Left ventricle myocardium inferior (tissue), 1 donor: ENCODE measurements at regions not wholly inside any gene's neighbourhood (a gene's known extent, or its start where the extent isn't known, plus 50 kb on each side); places are given as distances from the start of the nearest gene placed in this dataset.

ENCODE experiments used
- DNase-seq: peaks from one replicate; pipeline ENCODE4 v3.0.0-alpha.2; 2020
- H3K27ac ChIP-seq: fragments of 200-600 bp; replicated peaks from 2 replicates; pipeline ENCODE4 v1.8.0; 2021
- H3K27me3 ChIP-seq: fragments of 200-600 bp; 2 replicates; pipeline ENCODE4 v1.8.0; 2021; ENCODE audit warnings: low read depth
- H3K36me3 ChIP-seq: fragments of 200-600 bp; 2 replicates; pipeline ENCODE4 v1.8.0; 2021
- H3K4me1 ChIP-seq: fragments of 200-600 bp; 2 replicates; pipeline ENCODE4 v1.8.0; 2021
- H3K4me3 ChIP-seq: fragments of 200-600 bp; 2 replicates; pipeline ENCODE4 v1.8.0; 2021; ENCODE audit warnings: mild to moderate bottlenecking, moderate library complexity
- H3K9me3 ChIP-seq: fragments of 200-600 bp; replicated peaks from 2 replicates; pipeline ENCODE4 v1.8.0; 2021
- intact Hi-C: fragments of 100-400 bp; cut with micrococcal nuclease; formaldehyde crosslinking; loops from one replicate; pipeline ENCODE4 v1.11.0; 2022
- TF ChIP-seq, protein P1 (sequence below): fragments of 200-600 bp; IDR thresholded peaks from 2 replicates; pipeline ENCODE4 v1.8.0; 2021; ENCODE audit warnings: antibody characterized with exemption, mild to moderate bottlenecking, borderline replicate concordance
- donor health status: DM: no; HTN: yes; CAD: no; lungs with severe emphysema.

DNA sequence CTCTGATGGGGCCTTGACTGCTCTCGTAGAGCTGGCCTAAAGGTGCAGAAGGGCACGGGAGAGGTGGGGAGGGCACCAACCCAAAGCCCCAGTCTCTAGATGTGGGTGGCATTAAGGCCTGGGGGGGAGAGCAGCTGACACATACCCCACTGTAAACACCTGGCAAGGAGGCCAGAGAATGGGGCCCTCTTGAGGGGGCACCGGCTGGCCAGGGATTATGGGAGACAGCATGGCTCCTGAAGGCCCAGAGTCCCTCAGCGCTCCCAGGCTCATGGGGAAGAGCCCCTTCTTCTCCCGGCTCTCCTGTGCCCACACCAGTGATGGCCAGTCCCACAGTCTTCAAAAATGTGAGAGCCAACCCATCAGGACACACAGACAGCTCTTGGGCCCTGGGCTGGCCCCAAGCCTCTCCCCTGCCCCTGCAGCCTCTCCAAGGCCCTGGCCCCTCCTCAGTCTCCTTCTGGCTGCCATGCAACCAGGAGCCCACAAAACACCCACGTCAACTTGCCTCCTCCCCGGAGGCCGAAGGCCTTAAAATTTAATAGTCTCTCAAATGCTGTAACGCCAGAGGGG is 58.2 kb upstream of the FOXP4 start:
- Histone ChIP-seq H3K9me3 (no peaks in the 10 kb centered on the region), H3K4me1 (no peaks in the 10 kb centered on the region), H3K4me3 (no peak overlapping the region), H3K27ac (no peak overlapping the region), H3K27me3 (peaks cover 55% of the 10 kb centered on the region), H3K36me3 (no peaks in the 10 kb centered on the region)
- no peak for DNase-seq
- intact Hi-C loops, result no loop called here
- TF ChIP-seq, protein P1, sequence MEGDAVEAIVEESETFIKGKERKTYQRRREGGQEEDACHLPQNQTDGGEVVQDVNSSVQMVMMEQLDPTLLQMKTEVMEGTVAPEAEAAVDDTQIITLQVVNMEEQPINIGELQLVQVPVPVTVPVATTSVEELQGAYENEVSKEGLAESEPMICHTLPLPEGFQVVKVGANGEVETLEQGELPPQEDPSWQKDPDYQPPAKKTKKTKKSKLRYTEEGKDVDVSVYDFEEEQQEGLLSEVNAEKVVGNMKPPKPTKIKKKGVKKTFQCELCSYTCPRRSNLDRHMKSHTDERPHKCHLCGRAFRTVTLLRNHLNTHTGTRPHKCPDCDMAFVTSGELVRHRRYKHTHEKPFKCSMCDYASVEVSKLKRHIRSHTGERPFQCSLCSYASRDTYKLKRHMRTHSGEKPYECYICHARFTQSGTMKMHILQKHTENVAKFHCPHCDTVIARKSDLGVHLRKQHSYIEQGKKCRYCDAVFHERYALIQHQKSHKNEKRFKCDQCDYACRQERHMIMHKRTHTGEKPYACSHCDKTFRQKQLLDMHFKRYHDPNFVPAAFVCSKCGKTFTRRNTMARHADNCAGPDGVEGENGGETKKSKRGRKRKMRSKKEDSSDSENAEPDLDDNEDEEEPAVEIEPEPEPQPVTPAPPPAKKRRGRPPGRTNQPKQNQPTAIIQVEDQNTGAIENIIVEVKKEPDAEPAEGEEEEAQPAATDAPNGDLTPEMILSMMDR, result no peak

DNA sequence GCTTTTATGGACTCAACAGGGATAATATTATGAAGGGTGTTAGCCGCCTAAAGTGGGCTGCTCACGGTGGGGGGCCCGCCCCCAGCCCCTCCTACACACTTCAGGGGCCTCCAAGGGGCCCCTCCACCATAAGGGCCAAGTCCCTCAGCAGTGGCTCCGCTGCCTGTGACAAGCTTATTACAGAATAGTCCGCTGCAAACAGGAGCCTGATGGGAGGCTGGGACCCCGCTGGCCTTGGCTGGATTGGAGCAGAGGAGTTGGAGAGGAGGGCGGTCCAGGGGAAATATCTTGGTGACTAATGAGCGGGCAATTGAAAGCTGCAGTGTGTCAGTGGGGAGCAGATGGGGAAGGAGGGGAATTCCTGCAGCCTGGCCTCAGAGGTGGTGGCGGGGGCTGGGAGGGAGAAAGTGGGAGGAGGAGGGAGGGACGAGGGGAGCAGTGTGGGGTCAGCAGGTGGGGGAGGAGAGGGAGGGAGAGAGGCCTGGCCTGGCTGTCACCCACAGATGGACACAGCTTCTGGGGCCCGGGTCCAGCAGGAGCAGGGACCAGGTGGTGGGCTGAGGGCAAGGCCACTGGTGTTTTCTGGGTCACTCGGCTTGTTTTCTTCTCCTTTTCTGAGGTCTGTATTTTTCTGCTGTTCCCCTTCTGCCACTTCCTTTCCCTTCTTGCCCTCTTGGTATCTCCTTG is 57.6 kb upstream of the FOXP4 start:
- no peak for DNase-seq
- peaks cover 59% of the 10 kb centered on the region for H3K27me3 ChIP-seq
- no peaks in the 10 kb centered on the region for H3K4me1 ChIP-seq
- H3K4me3 ChIP-seq, result no peak overlapping the region
- TF ChIP-seq, protein P1, result no peak
- H3K9me3 ChIP-seq, result no peaks in the 10 kb centered on the region
- intact Hi-C loops, result no loop called here
- H3K27ac ChIP-seq, result no peak overlapping the region
- no peaks in the 10 kb centered on the region for H3K36me3 ChIP-seq

DNA sequence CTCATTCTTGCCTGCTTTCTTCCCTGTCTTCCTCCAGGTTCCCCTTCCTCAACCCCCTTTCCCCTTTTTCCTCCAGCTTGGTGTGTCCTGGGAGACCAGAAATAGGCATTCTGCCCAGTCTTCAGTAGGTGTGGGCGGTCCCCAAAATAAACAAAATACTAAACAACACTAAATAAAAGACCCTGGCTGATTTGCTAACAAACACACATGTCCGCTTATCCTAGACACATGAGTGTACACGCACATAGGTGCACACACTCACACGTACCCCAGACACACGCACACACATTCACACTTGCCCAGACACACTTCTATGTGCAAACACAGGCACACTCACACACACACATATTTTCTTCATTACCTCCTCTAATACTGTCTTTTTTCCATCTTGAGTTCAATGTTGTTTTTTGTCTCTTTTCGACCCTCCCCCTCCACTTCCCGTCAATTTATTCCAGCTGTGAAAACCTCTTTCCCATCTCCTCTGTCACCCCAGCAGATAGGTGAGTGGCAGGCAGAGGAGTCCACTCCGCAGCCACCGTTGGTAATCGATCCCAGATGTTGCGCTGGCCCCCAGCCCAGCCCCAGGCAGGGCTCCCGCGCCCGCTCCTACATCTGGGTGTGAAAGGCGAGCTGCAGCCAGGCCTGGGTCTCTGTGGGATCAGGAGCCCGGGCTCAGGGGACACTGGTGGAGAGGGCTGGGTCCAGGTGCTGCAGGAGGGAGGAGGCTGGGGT is 56.9 kb upstream of the FOXP4 start:
- no peak overlapping the region for H3K27ac ChIP-seq
- no peak overlapping the region for H3K4me3 ChIP-seq
- H3K9me3 ChIP-seq, result no peaks in the 10 kb centered on the region
- no peaks in the 10 kb centered on the region for H3K4me1 ChIP-seq
- TF ChIP-seq, protein P1, result no peak
- DNase-seq, result peak; percentile 32
- intact Hi-C loops, result no loop called here
- H3K27me3 ChIP-seq, result peaks cover 61% of the 10 kb centered on the region
- H3K36me3 ChIP-seq, result no peaks in the 10 kb centered on the region

DNA sequence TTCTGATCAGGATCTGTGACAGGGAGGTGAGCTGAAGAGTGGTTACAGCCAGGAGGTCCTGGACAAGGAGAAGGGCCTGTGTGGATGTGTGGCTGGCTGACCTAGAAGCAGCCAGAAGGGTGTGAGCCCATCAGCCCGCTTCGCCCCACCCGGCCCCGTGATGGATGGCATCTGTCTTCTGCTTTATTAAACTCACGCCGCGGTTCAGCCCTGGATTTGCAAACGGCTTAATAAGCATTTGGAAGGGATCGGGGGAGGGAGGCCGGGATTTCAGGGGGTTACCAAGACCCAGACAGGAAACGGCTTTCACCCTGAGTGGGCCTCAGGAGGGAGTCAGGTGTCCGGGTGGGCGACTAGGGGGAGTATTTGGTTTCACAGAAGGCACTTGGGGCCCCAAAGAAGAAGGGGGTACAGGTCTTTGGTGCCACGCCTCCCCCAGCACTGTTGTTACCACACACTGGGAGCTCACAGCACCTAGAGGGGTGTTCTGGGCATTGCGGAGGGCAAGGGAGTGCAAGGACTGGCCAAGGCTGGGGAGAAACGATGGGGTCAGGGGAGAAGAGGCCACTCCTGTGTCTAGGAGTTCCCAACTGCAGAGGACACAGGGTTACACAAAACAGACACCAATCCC is 53.8 kb upstream of the FOXP4 start:
- Histone ChIP-seq H3K36me3 (no peaks in the 10 kb centered on the region), H3K4me1 (no peaks in the 10 kb centered on the region), H3K27ac (no peak overlapping the region), H3K4me3 (no peak overlapping the region), H3K9me3 (no peaks in the 10 kb centered on the region), H3K27me3 (peaks cover 68% of the 10 kb centered on the region)
- TF ChIP-seq, protein P1, result no peak
- no peak for DNase-seq
- intact Hi-C loops, result no loop called here

DNA sequence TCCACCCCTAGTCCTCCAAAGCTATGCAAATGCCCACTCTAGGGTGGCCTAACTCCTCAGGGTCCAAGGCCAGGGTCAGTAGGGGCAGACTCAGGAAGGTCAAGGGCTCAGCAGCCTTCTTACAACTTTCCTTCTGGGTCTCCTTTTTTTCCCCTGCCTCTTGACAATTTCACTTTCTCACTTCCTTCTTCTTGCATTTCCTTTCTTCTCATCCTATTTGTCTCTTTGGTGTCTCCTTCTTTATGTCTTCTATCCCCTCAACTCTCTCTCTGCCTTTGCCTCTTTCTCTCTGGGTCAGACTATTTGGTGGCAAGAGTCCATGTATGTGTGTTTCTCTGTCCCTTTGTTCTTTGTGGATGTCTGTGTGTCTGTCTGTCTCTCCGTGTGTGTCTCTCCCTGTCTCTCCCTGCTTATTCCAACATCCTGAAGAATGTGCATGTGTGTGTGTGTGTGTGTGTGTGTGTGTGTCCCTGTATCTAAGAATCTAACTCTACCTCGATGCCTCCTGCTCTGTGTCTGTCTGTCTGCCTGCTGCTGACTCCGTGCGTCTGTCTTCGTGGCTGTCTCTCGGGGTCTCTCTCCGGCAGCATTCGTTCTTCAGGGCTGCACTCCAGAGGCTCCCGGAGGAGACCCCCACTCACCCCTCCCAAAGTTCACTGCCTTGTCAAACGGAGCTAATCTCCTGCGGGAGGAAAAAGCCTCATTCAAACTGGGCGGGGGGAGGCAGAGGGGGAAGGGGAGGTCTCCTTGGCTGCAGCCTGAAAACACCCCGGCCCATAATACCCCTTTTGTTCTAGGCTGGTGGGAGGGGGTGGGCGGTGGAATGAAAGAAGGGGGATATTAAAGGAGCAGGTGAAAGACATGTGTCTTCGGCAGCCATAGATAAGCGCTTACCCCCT is 51.7 kb upstream of the FOXP4 start:
- DNase-seq, result no peak
- intact Hi-C loops, result no loop called here
- no peak overlapping the region for H3K27ac ChIP-seq
- H3K4me3 ChIP-seq, result no peak overlapping the region
- TF ChIP-seq, protein P1, result no peak
- H3K27me3 ChIP-seq, result peaks cover 62% of the 10 kb centered on the region
- no peaks in the 10 kb centered on the region for H3K9me3 ChIP-seq
- H3K36me3 ChIP-seq, result no peaks in the 10 kb centered on the region
- H3K4me1 ChIP-seq, result no peaks in the 10 kb centered on the region
